NCI-H2196 (cell line): ENCODE measurements at regions not wholly inside any gene's neighbourhood (a gene's known extent, or its start where the extent isn't known, plus 50 kb on each side); places are given as distances from the start of the nearest gene placed in this dataset.

ENCODE experiments used
- DNase-seq: peaks from one replicate; lab custom pipeline; 2025; ENCODE audit not compliant: unreplicated experiment; lab: John Stamatoyannopoulos, UW

GRCh38 chr11:15893080-15893492 is 463.3 kb downstream of the SOX6 start:
- DNase-seq, result peak; percentile 16

GRCh38 chr11:15896026-15896425 is 460.3 kb downstream of the SOX6 start:
- DNase-seq, result no peak

GRCh38 chr11:15896530-15896929 is 459.8 kb downstream of the SOX6 start:
- no peak for DNase-seq

- DNase-seq, result no peak
These were observed 459.0 kb downstream of the SOX6 start for GRCh38 chr11:15897211-15897960.

- no peak for DNase-seq
These were observed 455.3 kb downstream of the SOX6 start for GRCh38 chr11:15901054-15901453.

GRCh38 chr11:15901790-15902189 is 454.6 kb downstream of the SOX6 start:
- DNase-seq, result no peak

- DNase-seq, result no peak
These were observed 453.1 kb downstream of the SOX6 start for GRCh38 chr11:15903246-15903645.

GRCh38 chr11:15905366-15906104 is 450.8 kb downstream of the SOX6 start:
- DNase-seq, result no peak

- DNase-seq, result no peak
These were observed 449.8 kb downstream of the SOX6 start for GRCh38 chr11:15906481-15907035.

- DNase-seq, result no peak
These were observed 448.5 kb downstream of the SOX6 start for GRCh38 chr11:15907806-15908205.

GRCh38 chr11:15909937-15910598 is 446.3 kb downstream of the SOX6 start:
- no peak for DNase-seq

- no peak for DNase-seq
These were observed 445.6 kb downstream of the SOX6 start for GRCh38 chr11:15910761-15911160.

GRCh38 chr11:15911377-15912044 is 444.8 kb downstream of the SOX6 start:
- DNase-seq, result peak; percentile 50

- no peak for DNase-seq
These were observed 444.1 kb downstream of the SOX6 start for GRCh38 chr11:15912291-15912690.

GRCh38 chr11:15912825-15913224 is 443.5 kb downstream of the SOX6 start:
- DNase-seq, result no peak

- DNase-seq, result no peak
These were observed 443.1 kb downstream of the SOX6 start for GRCh38 chr11:15913261-15913660.
